HG03135 (cell line): ENCODE measurements at regions not wholly inside any gene's neighbourhood (a gene's known extent, or its start where the extent isn't known, plus 50 kb on each side); places are given as distances from the start of the nearest gene placed in this dataset.
"Not testable (repeated sequence)": the region's sequence is repeated elsewhere in the genome, so short reads cannot be mapped to it uniquely, and the experiment has no call there.

Source experiments
- ATAC-seq: cut with Tn5 transposase; IDR thresholded peaks from one replicate; pipeline ENCODE4 v1.9.1; 2021; ENCODE audit warnings: mild to moderate bottlenecking, moderate library complexity; ENCODE audit not compliant: unreplicated experiment

GRCh38 chr16:87206646-87207451 is 110.3 kb downstream of the C16orf95 start:
- ATAC-seq, result no peak

GRCh38 chr16:87207509-87207908 is 109.7 kb downstream of the C16orf95 start:
- no peak for ATAC-seq

- ATAC-seq, result no peak
Observed at GRCh38 chr16:87207965-87208364, 109.2 kb downstream of the C16orf95 start.

- not testable (repeated sequence) for ATAC-seq
Observed at GRCh38 chr16:87208968-87209367, 108.2 kb downstream of the C16orf95 start.

- no peak for ATAC-seq
Observed at GRCh38 chr16:87209808-87210512, 107.2 kb downstream of the C16orf95 start.

- ATAC-seq, result no peak
Observed at GRCh38 chr16:87210894-87211293, 106.3 kb downstream of the C16orf95 start.

- ATAC-seq, result no peak
Observed at GRCh38 chr16:87212026-87212425, 105.2 kb downstream of the C16orf95 start.

GRCh38 chr16:87213536-87213935 is 103.7 kb downstream of the C16orf95 start:
- no peak for ATAC-seq

GRCh38 chr16:87216148-87216840 is 100.9 kb downstream of the C16orf95 start:
- ATAC-seq, result no peak

GRCh38 chr16:87216841-87217275 is 100.3 kb downstream of the C16orf95 start:
- no peak for ATAC-seq

- ATAC-seq, result not testable (repeated sequence)
Observed at GRCh38 chr16:87217802-87218201, 99.4 kb downstream of the C16orf95 start.

- no peak for ATAC-seq
Observed at GRCh38 chr16:87218281-87219055, 98.7 kb downstream of the C16orf95 start.

GRCh38 chr16:87219287-87219909 is 97.8 kb downstream of the C16orf95 start:
- ATAC-seq, result no peak

- no peak for ATAC-seq
Observed at GRCh38 chr16:87221633-87222032, 95.6 kb downstream of the C16orf95 start.

- ATAC-seq, result no peak
Observed at GRCh38 chr16:87222335-87222734, 94.9 kb downstream of the C16orf95 start.

GRCh38 chr16:87223656-87224248 is 93.4 kb downstream of the C16orf95 start:
- ATAC-seq, result no peak

GRCh38 chr16:87226926-87227295 is 90.3 kb downstream of the C16orf95 start:
- no peak for ATAC-seq

- ATAC-seq, result no peak
Observed at GRCh38 chr16:87227296-87227951, 89.8 kb downstream of the C16orf95 start.

- no peak for ATAC-seq
Observed at GRCh38 chr16:87228363-87228762, 88.8 kb downstream of the C16orf95 start.
